RWPE2 (cell line): ENCODE measurements at regions not wholly inside any gene's neighbourhood (a gene's known extent, or its start where the extent isn't known, plus 50 kb on each side); places are given as distances from the start of the nearest gene placed in this dataset.

Experiments
- ATAC-seq: fragments of 200-7000 bp; cut with Tn5 transposase; 3 replicates; pipeline ENCODE4 v1.9.1; 2021; ENCODE audit warnings: low read depth
- DNase-seq: peaks from one replicate; pipeline ENCODE4 v3.0.0-alpha.2; 2020; ENCODE audit warnings: low spot score
- H3K27ac ChIP-seq: fragments of 450-650 bp; 2 replicates; pipeline ENCODE4 v1.5.1; 2017; ENCODE audit warnings: mild to moderate bottlenecking; ENCODE audit not compliant: poor library complexity, severe bottlenecking
- H3K27me3 ChIP-seq: fragments of 250-450 bp; sonication (Bioruptor Pico); 2 replicates; pipeline ENCODE4 v1.5.1; 2021; ENCODE audit warnings: mild to moderate bottlenecking, moderate library complexity; ENCODE audit not compliant: insufficient read depth, poor library complexity, severe bottlenecking
- H3K36me3 ChIP-seq: fragments of 250-450 bp; sonication (Bioruptor Pico); 2 replicates; pipeline ENCODE4 v1.5.1; 2020; ENCODE audit warnings: low read depth, mild to moderate bottlenecking, moderate library complexity
- H3K4me1 ChIP-seq: fragments of 250-450 bp; sonication (Bioruptor Pico); 2 replicates; pipeline ENCODE4 v1.5.1; 2021; ENCODE audit warnings: mild to moderate bottlenecking, moderate library complexity; ENCODE audit not compliant: insufficient read depth, poor library complexity, severe bottlenecking
- H3K4me3 ChIP-seq: fragments of 250-450 bp; sonication (Bioruptor Pico); 2 replicates; pipeline ENCODE4 v1.5.1; 2021; ENCODE audit warnings: mild to moderate bottlenecking, moderate library complexity; ENCODE audit not compliant: severe bottlenecking
- H3K9me3 ChIP-seq: fragments of 250-450 bp; sonication (Bioruptor Pico); 2 replicates; pipeline ENCODE4 v1.5.1; 2021; ENCODE audit warnings: mild to moderate bottlenecking, moderate library complexity; ENCODE audit not compliant: severe bottlenecking
- CTCF ChIP-seq: fragments of 450-650 bp; IDR thresholded peaks from one replicate; pipeline ENCODE4 v1.5.1; 2017; ENCODE audit warnings: mild to moderate bottlenecking, moderate library complexity; ENCODE audit not compliant: poor library complexity, severe bottlenecking

- H3K27me3 ChIP-seq: no peaks in the 10 kb centered on the region
- no peak for TF ChIP-seq CTCF
- peaks cover 7% of the 10 kb centered on the region for H3K4me1 ChIP-seq
- no peaks in the 10 kb centered on the region for H3K36me3 ChIP-seq
- H3K4me3 ChIP-seq: no peak overlapping the region
- DNase-seq (no peak), ATAC-seq (no peak)
- H3K27ac ChIP-seq: no peak overlapping the region
- no peaks in the 10 kb centered on the region for H3K9me3 ChIP-seq
Measured at GRCh38 chr7:17183630-17184328, 114.7 kb upstream of the AHR start.

- no peaks in the 10 kb centered on the region for H3K9me3 ChIP-seq
- no peak for DNase-seq
- peaks cover 7% of the 10 kb centered on the region for H3K4me1 ChIP-seq
- H3K27me3 ChIP-seq: no peaks in the 10 kb centered on the region
- H3K36me3 ChIP-seq: no peaks in the 10 kb centered on the region
- H3K4me3 ChIP-seq: no peak overlapping the region
- no peak for TF ChIP-seq CTCF
- no peak for ATAC-seq
- H3K27ac ChIP-seq: no peak overlapping the region
Measured at GRCh38 chr7:17184805-17185689, 113.4 kb upstream of the AHR start.

- Histone ChIP-seq H3K36me3 (no peaks in the 10 kb centered on the region), H3K27ac (no peak overlapping the region), H3K9me3 (no peaks in the 10 kb centered on the region), H3K4me1 (peaks cover 7% of the 10 kb centered on the region), H3K4me3 (no peak overlapping the region), H3K27me3 (no peaks in the 10 kb centered on the region)
- no peak for TF ChIP-seq CTCF
- ATAC-seq (no peak), DNase-seq (no peak)
Measured at GRCh38 chr7:17185690-17186070, 112.8 kb upstream of the AHR start.

DNA sequence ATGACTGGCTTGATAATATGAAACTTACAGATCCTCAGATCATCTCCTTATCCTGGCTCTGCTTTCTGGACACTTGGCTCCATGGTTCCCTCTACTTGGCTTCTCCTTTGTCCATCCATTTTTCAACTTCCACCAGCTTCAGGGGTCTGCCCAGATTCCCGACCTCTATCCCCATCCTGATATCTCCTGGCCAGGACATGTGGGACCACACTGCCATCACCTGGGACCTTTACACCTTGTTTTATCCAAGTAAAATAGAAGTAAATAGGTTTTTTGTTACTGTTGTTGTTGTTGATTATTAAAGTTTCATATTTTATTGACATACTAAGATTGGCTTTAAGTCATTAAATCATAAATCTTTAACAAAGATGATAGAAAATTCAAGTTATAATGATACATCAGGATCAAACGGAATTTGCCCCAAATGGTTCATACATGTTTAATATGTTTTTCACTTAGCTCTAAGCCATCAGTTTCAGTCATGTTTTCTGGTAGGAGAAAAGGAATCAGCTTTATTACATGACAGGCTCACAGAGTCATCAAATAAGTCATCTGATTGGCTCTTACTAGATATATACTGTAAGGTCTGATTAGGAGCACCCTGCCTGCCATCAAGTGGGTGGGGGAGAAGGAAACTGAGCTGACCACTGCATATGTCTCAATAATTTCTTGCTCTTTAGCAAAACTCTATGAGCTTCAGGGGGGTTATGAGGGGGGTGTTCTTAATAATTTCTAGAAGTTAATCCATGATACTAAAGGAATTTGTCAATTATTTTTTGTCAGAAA, 111.5 kb upstream of the AHR start:
- ATAC-seq: no peak
- no peak for DNase-seq
- no peaks in the 10 kb centered on the region for H3K9me3 ChIP-seq
- no peak for TF ChIP-seq CTCF
- no peaks in the 10 kb centered on the region for H3K27me3 ChIP-seq
- no peaks in the 10 kb centered on the region for H3K36me3 ChIP-seq
- H3K4me1 ChIP-seq: peaks cover 7% of the 10 kb centered on the region
- no peak overlapping the region for H3K4me3 ChIP-seq
- H3K27ac ChIP-seq: no peak overlapping the region
